H1 (cell line): ENCODE measurements at regions not wholly inside any gene's neighbourhood (a gene's known extent, or its start where the extent isn't known, plus 50 kb on each side); places are given as distances from the start of the nearest gene placed in this dataset.

Experiments used
- CTCF ChIA-PET: fragments of 300-600 bp; sonication (Branson Sonifier 250); formaldehyde crosslinking; loops from one replicate; lab custom pipeline; 2021; ENCODE audit not compliant: partially characterized antibody; lab: Charles Lee
- POLR2A ChIA-PET: fragments of 300-600 bp; sonication (Branson Sonifier 250); formaldehyde crosslinking; loops from one replicate; lab custom pipeline; 2021; ENCODE audit warnings: inconsistent platforms; ENCODE audit not compliant: partially characterized antibody; lab: Charles Lee
- DNase-seq, 2 experiments: peaks; one replicate each; pipeline versions ENCODE4 v3.0.0 to v3.0.0-alpha.2; 2010 to 2022; ENCODE audit warnings: low spot score in 2 of 2, low read depth in 1 of 2, mixed read lengths in 1 of 2
- FAIRE-seq: peaks from 2 replicates; lab custom pipeline; 2011; peaks lifted over from hg19 to GRCh38; lab: Jason Lieb, UNC
- H2AFZ ChIP-seq: 2 replicates; pipeline ENCODE4 v1.8.1; 2012; ENCODE audit warnings: low read length, inconsistent platforms
- H2AK5ac ChIP-seq: 2 replicates; pipeline ENCODE4 v1.6.1; 2013; ENCODE audit warnings: low read depth, low read length
- H2BK120ac ChIP-seq: replicated peaks from 2 replicates; pipeline ENCODE3; 2013; ENCODE audit warnings: low read depth, low read length, inconsistent platforms
- H2BK12ac ChIP-seq: 2 replicates; pipeline ENCODE4 v1.6.1; 2013; ENCODE audit warnings: low read depth, low read length
- H2BK15ac ChIP-seq: 2 replicates; pipeline ENCODE4 v1.6.1; 2013; ENCODE audit warnings: low read length
- H2BK20ac ChIP-seq: 2 replicates; pipeline ENCODE4 v1.6.1; 2013; ENCODE audit warnings: low read length
- H2BK5ac ChIP-seq: 2 replicates; pipeline ENCODE4 v1.6.1; 2013; ENCODE audit warnings: low read depth, low read length
- H3K14ac ChIP-seq: 2 replicates; pipeline ENCODE4 v1.6.1; 2013; ENCODE audit warnings: inconsistent platforms; ENCODE audit not compliant: insufficient read length
- H3K18ac ChIP-seq: 2 replicates; pipeline ENCODE4 v1.6.1; 2013; ENCODE audit warnings: low read length; ENCODE audit errors: extremely low read depth
- H3K23ac ChIP-seq: 2 replicates; pipeline ENCODE4 v1.6.1; 2013; ENCODE audit warnings: inconsistent platforms; ENCODE audit not compliant: insufficient read length
- H3K23me2 ChIP-seq: 2 replicates; pipeline ENCODE4 v1.6.1; 2013; ENCODE audit warnings: low read depth, low read length
- H3K27ac ChIP-seq: 2 replicates; pipeline ENCODE4 v1.6.1; 2011; ENCODE audit warnings: low read depth, low read length, inconsistent platforms
- H3K27me3 ChIP-seq, 4 experiments: replicated peaks in 1 of 4; 1 replicate in 1 of 4; 2 replicates in 3 of 4; pipeline versions ENCODE4 v1.6.1 to v1.8.1; 2011 to 2013; ENCODE audit warnings: low read length in 3 of 4, mild to moderate bottlenecking in 3 of 4, inconsistent platforms in 2 of 4, mixed read lengths in 2 of 4, moderate library complexity in 1 of 4; ENCODE audit not compliant: control insufficient read depth in 3 of 4, insufficient read depth in 3 of 4; ENCODE audit errors: extremely low read depth in 1 of 4
- H3K36me3 ChIP-seq, 4 experiments: 2 replicates each; pipeline versions ENCODE4 v1.6.1 to v1.8.1; 2011 to 2013; ENCODE audit warnings: mild to moderate bottlenecking in 4 of 4, low read length in 3 of 4, moderate library complexity in 2 of 4, control low read depth in 1 of 4, inconsistent platforms in 1 of 4; ENCODE audit not compliant: insufficient read depth in 4 of 4, control insufficient read depth in 2 of 4
- H3K4ac ChIP-seq: replicated peaks from 2 replicates; pipeline ENCODE3; 2013; ENCODE audit warnings: low read length, low read depth, mixed read lengths, inconsistent platforms; ENCODE audit not compliant: insufficient read length
- H3K4me1 ChIP-seq, 4 experiments: replicated peaks in 1 of 4; 1 replicate in 1 of 4; 2 replicates in 3 of 4; pipeline versions ENCODE4 v1.6.1 to v1.8.1; 2011 to 2013; ENCODE audit warnings: low read length in 3 of 4, inconsistent platforms in 2 of 4, mixed read lengths in 1 of 4; ENCODE audit not compliant: insufficient read depth in 4 of 4, control insufficient read depth in 3 of 4
- H3K4me2 ChIP-seq, 2 experiments: 2 replicates each; pipeline versions ENCODE4 v1.6.1 to v1.8.1; 2011 to 2013; ENCODE audit warnings: low read depth in 2 of 2, low read length in 2 of 2, control low read depth in 1 of 2, inconsistent platforms in 1 of 2, mild to moderate bottlenecking in 1 of 2; ENCODE audit not compliant: insufficient read depth in 1 of 2
- H3K4me3 ChIP-seq, 4 experiments: fragments of 200-600, 300-600 bp in 1 of 4; sonication (generic), shearing (Covaris generic), sonication (Bioruptor Twin) in 1 of 4; 2 replicates each; pipeline versions ENCODE4 v1.5.1 to v1.8.1; 2011 to 2016; ENCODE audit warnings: low read length in 4 of 4, low read depth in 3 of 4, control low read depth in 2 of 4, inconsistent platforms in 2 of 4, mild to moderate bottlenecking in 2 of 4, mixed read lengths in 1 of 4, moderate library complexity in 1 of 4; ENCODE audit not compliant: insufficient read depth in 2 of 4; ENCODE audit errors: extremely low read depth in 1 of 4
- H3K56ac ChIP-seq: replicated peaks from 2 replicates; pipeline ENCODE3; 2013; ENCODE audit warnings: low read depth, mild to moderate bottlenecking, mixed read lengths, low read length, inconsistent platforms; ENCODE audit not compliant: insufficient read length
- H3K79me1 ChIP-seq: 2 replicates; pipeline ENCODE4 v1.6.1; 2013; ENCODE audit warnings: low read depth, low read length, control low read depth
- H3K79me2 ChIP-seq, 2 experiments: 2 replicates each; pipeline versions ENCODE4 v1.6.1 to v1.8.1; 2012 to 2013; ENCODE audit warnings: low read length in 2 of 2, mild to moderate bottlenecking in 2 of 2, inconsistent platforms in 1 of 2; ENCODE audit not compliant: insufficient read depth in 2 of 2, control insufficient read depth in 1 of 2
- H3K9ac ChIP-seq, 4 experiments: replicated peaks in 1 of 4; 1 replicate in 1 of 4; 2 replicates in 3 of 4; pipeline versions ENCODE4 v1.6.1 to v1.8.1; 2011 to 2013; ENCODE audit warnings: low read depth in 3 of 4, low read length in 3 of 4, control low read depth in 2 of 4, mild to moderate bottlenecking in 2 of 4, moderate library complexity in 2 of 4, inconsistent platforms in 1 of 4; ENCODE audit errors: extremely low read depth in 1 of 4
- H3K9me3 ChIP-seq, 2 experiments: 2 replicates each; pipeline versions ENCODE4 v1.6.1 to v1.8.1; 2012 to 2013; ENCODE audit warnings: mild to moderate bottlenecking in 2 of 2, moderate library complexity in 2 of 2, control low read depth in 1 of 2, inconsistent platforms in 1 of 2, low read depth in 1 of 2, low read length in 1 of 2, mixed read lengths in 1 of 2; ENCODE audit not compliant: insufficient read depth in 2 of 2
- H4K20me1 ChIP-seq, 2 experiments: replicated peaks in 1 of 2; 2 replicates each; pipeline versions ENCODE3 to v1.8.1; 2011 to 2013; ENCODE audit warnings: inconsistent platforms in 2 of 2, low read length in 2 of 2, mild to moderate bottlenecking in 1 of 2; ENCODE audit not compliant: insufficient read depth in 2 of 2, control insufficient read depth in 1 of 2
- H4K5ac ChIP-seq: 2 replicates; pipeline ENCODE4 v1.6.1; 2013; ENCODE audit warnings: low read length, low read depth, mixed read lengths, inconsistent platforms; ENCODE audit not compliant: insufficient read length
- H4K8ac ChIP-seq: 2 replicates; pipeline ENCODE4 v1.8.0; 2013; ENCODE audit warnings: mild to moderate bottlenecking, moderate library complexity, low read length, inconsistent platforms; ENCODE audit not compliant: insufficient read depth; ENCODE audit errors: extremely low read depth
- H4K91ac ChIP-seq: replicated peaks from 2 replicates; pipeline ENCODE3; 2013; ENCODE audit warnings: low read length, mixed read lengths, inconsistent platforms; ENCODE audit not compliant: insufficient read length
- NANOG ChIP-seq: IDR thresholded peaks from 2 replicates; pipeline ENCODE4 v1.6.1; 2011; ENCODE audit warnings: low read length, low read depth, mild to moderate bottlenecking, inconsistent platforms; ENCODE audit not compliant: insufficient read depth, poor library complexity, severe bottlenecking
- SP1 ChIP-seq: IDR thresholded peaks from 2 replicates; pipeline ENCODE4 v1.6.1; 2011; ENCODE audit warnings: low read depth, low read length
- WGBS, 2 experiments: shearing (Covaris generic) in 1 of 2; methylation state at CpG; one replicate each; pipeline versions ENCODE4 v1.1.6 to v1.1.7; 2013 to 2015; ENCODE audit warnings: low lambda C conversion rate in 2 of 2, mixed read lengths in 2 of 2, inconsistent platforms in 1 of 2, low coverage in 1 of 2, missing lambda C conversion rate in 1 of 2; ENCODE audit not compliant: insufficient replicate concordance in 2 of 2, insufficient coverage in 1 of 2, insufficient read length in 1 of 2; ENCODE audit errors: extremely low coverage in 1 of 2, missing lambda C conversion rate in 1 of 2; 5-methylcytosine and 5-hydroxymethylcytosine counted together

GRCh38 chr4:188254211-188254610 is 115.0 kb downstream of the TRIML1 start:
- CTCF ChIA-PET = interaction anchor here (0.6 to 1.0 kb wide), 3 partner anchors 8 to 230 kb away, joined by 3 to 5 read pairs (median 3); no protein-coding TSS in a partner anchor
- FAIRE-seq (no peak), DNase-seq (no peak)
- H3K23me2 ChIP-seq = no peaks in the 10 kb centered on the region
- POLR2A ChIA-PET = no interaction called here
- no peak overlapping the region for H4K5ac ChIP-seq
- peaks cover 0 to 1% (median 0%) of the 10 kb centered on the region in 4 experiments; a peak in 1 of 7 replicates for H3K27me3 ChIP-seq
- no peak for TF ChIP-seq SP1
- TF ChIP-seq NANOG = no peak
- H4K91ac ChIP-seq = no peak overlapping the region
- 0 out of 4 replicates have a peak, but pooled peaks cover 0 to 2% of the 10 kb centered on the region in 2 experiments for H3K9me3 ChIP-seq
- H4K20me1 ChIP-seq = no peaks in the 10 kb centered on the region
- no peak overlapping the region for H3K4ac ChIP-seq
- H2BK20ac ChIP-seq = no peak overlapping the region
- no peak overlapping the region for H3K14ac ChIP-seq
- H2BK120ac ChIP-seq = no peak overlapping the region
- no peaks in the 10 kb centered on the region for H3K4me1 ChIP-seq
- H2AK5ac ChIP-seq = no peak overlapping the region
- H3K4me2 ChIP-seq = no peak overlapping the region
- no peak overlapping the region for H3K56ac ChIP-seq
- H3K27ac ChIP-seq = no peak overlapping the region
- H3K18ac ChIP-seq = no peak overlapping the region
- no peaks in the 10 kb centered on the region for H3K79me1 ChIP-seq
- H3K79me2 ChIP-seq = no peaks in the 10 kb centered on the region
- no peak overlapping the region for H2BK15ac ChIP-seq
- no peaks in the 10 kb centered on the region for H3K36me3 ChIP-seq
- H3K4me3 ChIP-seq = no peak overlapping the region
- no peak overlapping the region for H2BK5ac ChIP-seq
- no peak overlapping the region; the same call in 1 of the 2 replicates for H2AFZ ChIP-seq
- no peak overlapping the region for H4K8ac ChIP-seq
- 86% methylated on average over 7 of the region's 7 CpGs; no CpG with 5 or more reads in 1 of the 2 experiments for WGBS, 2 experiments
- no peak overlapping the region for H2BK12ac ChIP-seq
- H3K9ac ChIP-seq = no peak overlapping the region
- no peak overlapping the region for H3K23ac ChIP-seq
